ENCODE measurements at regions not wholly inside any gene's neighbourhood (a gene's known extent, or its start where the extent isn't known, plus 50 kb on each side); places are given as distances from the start of the nearest gene placed in this dataset.

GRCh38 chr5:97427235-97427634 lies 244.2 kb upstream of the RIOK2 start:
- no peak for TF ChIP-seq SUZ12 (IDR thresholded peaks at IDR 0.05)
- TF ChIP-seq HDGF (IDR thresholded peaks at IDR 0.05; ENCODE audit: borderline replicate concordance) = no peak
- TF ChIP-seq FOXK2 (IDR thresholded peaks at IDR 0.05) = no peak
- no peak for TF ChIP-seq ELF4 (IDR thresholded peaks at IDR 0.05)
- no peak for TF ChIP-seq TARDBP (IDR thresholded peaks at IDR 0.05)
- no peak for TF ChIP-seq SP1 (IDR thresholded peaks at IDR 0.05)
- TF ChIP-seq BHLHE40 (IDR thresholded peaks at IDR 0.05; ENCODE audit: borderline replicate concordance) = no peak
- TF ChIP-seq, protein P1, sequence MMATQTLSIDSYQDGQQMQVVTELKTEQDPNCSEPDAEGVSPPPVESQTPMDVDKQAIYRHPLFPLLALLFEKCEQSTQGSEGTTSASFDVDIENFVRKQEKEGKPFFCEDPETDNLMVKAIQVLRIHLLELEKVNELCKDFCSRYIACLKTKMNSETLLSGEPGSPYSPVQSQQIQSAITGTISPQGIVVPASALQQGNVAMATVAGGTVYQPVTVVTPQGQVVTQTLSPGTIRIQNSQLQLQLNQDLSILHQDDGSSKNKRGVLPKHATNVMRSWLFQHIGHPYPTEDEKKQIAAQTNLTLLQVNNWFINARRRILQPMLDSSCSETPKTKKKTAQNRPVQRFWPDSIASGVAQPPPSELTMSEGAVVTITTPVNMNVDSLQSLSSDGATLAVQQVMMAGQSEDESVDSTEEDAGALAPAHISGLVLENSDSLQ (IDR thresholded peaks at IDR 0.05) = no peak
- no peak for TF ChIP-seq FOXA1 (IDR thresholded peaks at IDR 0.05)
- no peak for TF ChIP-seq FOXM1 (IDR thresholded peaks at IDR 0.05; ENCODE audit: borderline replicate concordance)
- no peak for TF ChIP-seq ARNT (IDR thresholded peaks at IDR 0.05)
- TF ChIP-seq ZNF384 (IDR thresholded peaks at IDR 0.05) = no peak
- TF ChIP-seq CTBP1 (IDR thresholded peaks at IDR 0.05; ENCODE audit: borderline replicate concordance) = no peak
